ENCODE measurements at regions not wholly inside any gene's neighbourhood (a gene's known extent, or its start where the extent isn't known, plus 50 kb on each side); places are given as distances from the start of the nearest gene placed in this dataset.

DNA sequence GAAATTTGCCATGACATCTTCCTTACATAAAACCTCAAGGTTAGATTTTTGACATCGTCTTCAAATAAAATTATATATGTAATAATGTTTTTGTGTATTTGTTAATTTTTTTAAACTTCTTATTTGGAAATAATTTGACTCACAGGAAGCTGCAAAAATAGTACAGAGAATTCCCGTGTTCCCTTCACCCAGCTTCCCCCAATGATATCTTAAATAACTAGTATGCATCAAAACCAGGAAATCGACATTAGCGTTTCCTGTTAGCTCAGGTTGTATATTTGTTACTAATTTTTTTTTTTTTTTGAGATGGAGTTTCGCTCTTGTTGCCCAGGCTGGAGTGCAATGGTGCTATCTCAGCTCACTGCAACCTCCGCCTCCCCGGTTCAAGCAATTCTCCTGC, 86.3 kb upstream of the SPRY4 start:
- no peak for DNase-seq
- TF ChIP-seq CTCF (IDR thresholded peaks at IDR 0.05; ENCODE audit: low read depth, low read length) = no peak

DNA sequence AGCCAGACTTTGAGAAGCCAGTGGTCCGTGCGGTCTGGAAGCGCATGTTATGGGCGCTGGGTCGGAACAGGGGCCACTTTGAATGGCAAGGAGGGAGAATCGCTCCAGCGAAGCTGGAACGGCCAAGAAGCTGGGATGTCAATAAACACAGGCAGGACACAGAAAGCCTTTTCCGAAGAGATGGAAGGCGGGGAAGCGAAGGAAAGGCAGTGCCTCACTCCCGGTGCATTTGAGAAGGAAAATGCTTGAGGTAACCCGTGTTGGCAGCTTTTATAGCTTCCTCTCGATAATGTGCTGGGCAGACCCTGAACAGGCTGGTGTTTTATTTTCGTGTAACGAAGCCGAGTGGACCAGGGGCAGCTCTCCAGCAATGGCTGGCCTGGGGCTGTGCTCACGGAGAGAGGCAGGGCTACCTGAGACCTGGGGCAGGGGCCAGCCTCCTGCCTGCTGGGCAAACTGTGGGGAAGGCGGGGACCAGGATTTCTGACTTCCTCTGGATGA, 84.2 kb upstream of the SPRY4 start:
- no peaks in the 10 kb centered on the region for H3K27me3 ChIP-seq
- no peak overlapping the region for H3K4me3 ChIP-seq (ENCODE audit: low read depth, low read length)
- DNase-seq = no peak
- H3K9me3 ChIP-seq = no peaks in the 10 kb centered on the region
- no peaks in the 10 kb centered on the region for H3K4me1 ChIP-seq
- no peak for TF ChIP-seq CTCF (IDR thresholded peaks at IDR 0.05; ENCODE audit: low read depth, low read length)
- no peaks in the 10 kb centered on the region for H3K36me3 ChIP-seq

More for the DNA sequence above, 86.3 kb upstream of the SPRY4 start:
- Histone ChIP-seq H3K9me3 (no peaks in the 10 kb centered on the region), H3K36me3 (no peaks in the 10 kb centered on the region), H3K27me3 (no peaks in the 10 kb centered on the region), H3K4me3 (ENCODE audit: low read depth, low read length) (no peak overlapping the region), H3K4me1 (no peaks in the 10 kb centered on the region)

- no peaks in the 10 kb centered on the region for H3K36me3 ChIP-seq
Measured at GRCh38 chr5:142408536-142408935, 83.7 kb upstream of the SPRY4 start.

GRCh38 chr5:142405814-142406395, 81.1 kb upstream of the SPRY4 start:
- Histone ChIP-seq H3K27me3 (no peaks in the 10 kb centered on the region), H3K4me1 (no peaks in the 10 kb centered on the region), H3K9me3 (no peaks in the 10 kb centered on the region), H3K36me3 (no peaks in the 10 kb centered on the region), H3K4me3 (ENCODE audit: low read depth, low read length) (no peak overlapping the region)
- DNase-seq = no peak
- TF ChIP-seq CTCF (IDR thresholded peaks at IDR 0.05; ENCODE audit: low read depth, low read length) = no peak

More at GRCh38 chr5:142408536-142408935, 83.7 kb upstream of the SPRY4 start:
- DNase-seq = no peak
- no peaks in the 10 kb centered on the region for H3K9me3 ChIP-seq
- no peaks in the 10 kb centered on the region for H3K4me1 ChIP-seq
- H3K27me3 ChIP-seq = no peaks in the 10 kb centered on the region
- TF ChIP-seq CTCF (IDR thresholded peaks at IDR 0.05; ENCODE audit: low read depth, low read length) = no peak
- H3K4me3 ChIP-seq (ENCODE audit: low read depth, low read length) = no peak overlapping the region

GRCh38 chr5:142405023-142405422, 80.2 kb upstream of the SPRY4 start:
- Histone ChIP-seq H3K4me3 (ENCODE audit: low read depth, low read length) (no peak overlapping the region), H3K4me1 (peaks cover 6% of the 10 kb centered on the region; the same call in 1 of the 2 replicates), H3K27me3 (no peaks in the 10 kb centered on the region), H3K9me3 (no peaks in the 10 kb centered on the region), H3K36me3 (no peaks in the 10 kb centered on the region)
- no peak for TF ChIP-seq CTCF (IDR thresholded peaks at IDR 0.05; ENCODE audit: low read depth, low read length)
- no peak for DNase-seq

DNA sequence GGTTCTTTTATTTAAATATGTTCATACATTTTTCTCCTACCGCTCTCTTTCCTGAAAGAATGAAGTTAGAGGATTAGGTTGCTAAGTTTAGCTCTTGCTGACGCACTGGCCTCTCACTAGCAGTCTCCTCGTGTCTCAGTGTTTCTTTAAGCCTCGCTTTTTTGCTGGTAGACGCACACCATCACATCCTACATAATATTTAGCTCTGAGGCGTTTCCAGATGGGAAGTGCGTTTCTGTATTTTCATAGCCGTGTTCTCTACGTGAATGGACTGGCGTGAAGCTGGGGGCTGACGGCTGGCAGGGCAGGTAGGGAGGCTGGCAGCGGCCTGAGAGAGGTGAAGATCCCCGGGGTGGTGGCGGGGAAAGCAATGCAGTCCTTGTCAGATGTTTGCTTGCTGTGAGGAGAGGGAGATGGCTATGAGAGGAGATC, 79.2 kb upstream of the SPRY4 start:
- H3K36me3 ChIP-seq = no peaks in the 10 kb centered on the region
- TF ChIP-seq CTCF (IDR thresholded peaks at IDR 0.05; ENCODE audit: low read depth, low read length) = no peak
- no peak for DNase-seq
- H3K4me3 ChIP-seq (ENCODE audit: low read depth, low read length) = no peak overlapping the region
- no peaks in the 10 kb centered on the region for H3K27me3 ChIP-seq
- H3K4me1 ChIP-seq = peaks cover 7% of the 10 kb centered on the region; the same call in 1 of the 2 replicates
- no peaks in the 10 kb centered on the region for H3K9me3 ChIP-seq

Data from BE2C (cell line).